CD14-positive monocyte (primary cell): ENCODE measurements at regions not wholly inside any gene's neighbourhood (a gene's known extent, or its start where the extent isn't known, plus 50 kb on each side); places are given as distances from the start of the nearest gene placed in this dataset.

Experiments
- DNase-seq, 3 donors: peaks; one replicate each; pipeline ENCODE4 v3.0.0-alpha.2; 2011 to 2022
- H2AFZ ChIP-seq: 2 replicates; pipeline ENCODE4 v1.6.0; 2012; ENCODE audit warnings: mild to moderate bottlenecking, low read depth, low read length, inconsistent platforms; ENCODE audit not compliant: insufficient read depth, poor library complexity, severe bottlenecking
- H3K27ac ChIP-seq, 2 donors: 1 replicate in 1 of 2; 2 replicates in 1 of 2; pipeline ENCODE4 v1.5.1; 2012 to 2013; ENCODE audit warnings: low read length in 2 of 2, control low read depth in 1 of 2, inconsistent platforms in 1 of 2, low read depth in 1 of 2, mild to moderate bottlenecking in 1 of 2
- H3K27me3 ChIP-seq, 2 donors: one replicate each; pipeline versions ENCODE4 v1.6.0 to v1.6.1; 2011 to 2013; ENCODE audit warnings: low read length in 2 of 2; ENCODE audit not compliant: control insufficient read depth in 2 of 2, insufficient read depth in 2 of 2
- H3K36me3 ChIP-seq, 2 donors: replicated peaks in 1 of 2; 1 replicate in 1 of 2; 2 replicates in 1 of 2; pipeline versions ENCODE4 v1.5.1 to v1.6.1; 2012 to 2013; ENCODE audit warnings: low read length in 2 of 2, control low read depth in 1 of 2, inconsistent platforms in 1 of 2, mild to moderate bottlenecking in 1 of 2; ENCODE audit not compliant: insufficient read depth in 2 of 2, control insufficient read depth in 1 of 2
- H3K4me1 ChIP-seq, 2 donors: 1 replicate in 1 of 2; 2 replicates in 1 of 2; pipeline versions ENCODE4 v1.5.1 to v1.6.1; 2012 to 2013; ENCODE audit warnings: low read length in 2 of 2, control low read depth in 1 of 2, inconsistent platforms in 1 of 2, mild to moderate bottlenecking in 1 of 2, moderate library complexity in 1 of 2; ENCODE audit not compliant: insufficient read depth in 2 of 2, control insufficient read depth in 1 of 2
- H3K4me2 ChIP-seq: replicated peaks from 2 replicates; pipeline ENCODE3; 2012; ENCODE audit warnings: low read length, moderate library complexity, mild to moderate bottlenecking; ENCODE audit not compliant: poor library complexity, severe bottlenecking; ENCODE audit errors: extremely low read depth
- H3K4me3 ChIP-seq, 3 experiments: fragments of 200-600 bp in 1 of 3; sonication (generic) in 1 of 3; replicated peaks in 1 of 3; 1 replicate in 2 of 3; 2 replicates in 1 of 3; pipeline ENCODE4 v1.5.1; 2011 to 2013; ENCODE audit warnings: low read length in 3 of 3, mild to moderate bottlenecking in 3 of 3, control low read depth in 2 of 3, low read depth in 2 of 3, inconsistent platforms in 1 of 3, moderate library complexity in 1 of 3
- H3K79me2 ChIP-seq: 2 replicates; pipeline ENCODE4 v1.6.0; 2012; ENCODE audit warnings: mild to moderate bottlenecking, control low read depth, inconsistent platforms, low read length, moderate library complexity; ENCODE audit not compliant: insufficient read depth
- H3K9ac ChIP-seq: 2 replicates; pipeline ENCODE4 v1.6.0; 2017; ENCODE audit warnings: low read length, mild to moderate bottlenecking; ENCODE audit not compliant: insufficient read depth, poor library complexity, severe bottlenecking
- H3K9me3 ChIP-seq, 2 donors: replicated peaks in 1 of 2; 1 replicate in 1 of 2; 2 replicates in 1 of 2; pipeline versions ENCODE4 v1.5.1 to v1.6.1; 2012 to 2013; ENCODE audit warnings: low read length in 2 of 2, control low read depth in 1 of 2; ENCODE audit not compliant: control insufficient read depth in 1 of 2, insufficient read depth in 1 of 2
- H4K20me1 ChIP-seq: 2 replicates; pipeline ENCODE4 v1.6.0; 2012; ENCODE audit warnings: mild to moderate bottlenecking, low read length, control low read depth, moderate library complexity; ENCODE audit not compliant: insufficient read depth
- H3K27ac Mint-ChIP-seq, 7 donors: one replicate each; pipeline ENCODE4 v1.8.0; 2020; ENCODE audit warnings: mild to moderate bottlenecking in 7 of 7, mixed read lengths in 7 of 7, moderate library complexity in 6 of 7, inconsistent platforms in 2 of 7
- H3K27me3 Mint-ChIP-seq, 3 donors: one replicate each; pipeline ENCODE4 v1.8.0; 2021 to 2022; ENCODE audit warnings: low read depth in 3 of 3, mild to moderate bottlenecking in 3 of 3, mixed read lengths in 3 of 3, moderate library complexity in 3 of 3, inconsistent platforms in 1 of 3
- H3K36me3 Mint-ChIP-seq, 2 donors: one replicate each; pipeline ENCODE4 v1.8.0; 2020; ENCODE audit warnings: mixed read lengths in 2 of 2, inconsistent platforms in 1 of 2, mild to moderate bottlenecking in 1 of 2
- H3K4me1 Mint-ChIP-seq: one replicate; pipeline ENCODE4 v1.8.0; 2020; ENCODE audit warnings: mild to moderate bottlenecking, mixed read lengths
- H3K4me3 Mint-ChIP-seq, 2 donors: one replicate each; pipeline ENCODE4 v1.8.0; 2020; ENCODE audit warnings: mild to moderate bottlenecking in 2 of 2, mixed read lengths in 2 of 2, moderate library complexity in 1 of 2
- H3K9me3 Mint-ChIP-seq, 7 donors: one replicate each; pipeline ENCODE4 v1.8.0; 2020 to 2022; ENCODE audit warnings: mixed read lengths in 7 of 7, mild to moderate bottlenecking in 6 of 7, moderate library complexity in 6 of 7, inconsistent platforms in 2 of 7
- WGBS: methylation state at CpG from one replicate; pipeline ENCODE4 v1.1.5; 2013; ENCODE audit warnings: missing lambda C conversion rate; ENCODE audit not compliant: insufficient coverage; 5-methylcytosine and 5-hydroxymethylcytosine counted together
- intact Hi-C, 2 donors: fragments of 100-400 bp; cut with micrococcal nuclease; formaldehyde crosslinking; loops; one replicate each; pipeline versions ENCODE4 v1.15.0 to v1.15.1; 2023
- TF ChIP-seq, protein P1 (sequence below): fragments of 200-600 bp; IDR thresholded peaks from one replicate; pipeline ENCODE4 v1.8.0; 2022; ENCODE audit warnings: antibody characterized with exemption, mild to moderate bottlenecking

DNA sequence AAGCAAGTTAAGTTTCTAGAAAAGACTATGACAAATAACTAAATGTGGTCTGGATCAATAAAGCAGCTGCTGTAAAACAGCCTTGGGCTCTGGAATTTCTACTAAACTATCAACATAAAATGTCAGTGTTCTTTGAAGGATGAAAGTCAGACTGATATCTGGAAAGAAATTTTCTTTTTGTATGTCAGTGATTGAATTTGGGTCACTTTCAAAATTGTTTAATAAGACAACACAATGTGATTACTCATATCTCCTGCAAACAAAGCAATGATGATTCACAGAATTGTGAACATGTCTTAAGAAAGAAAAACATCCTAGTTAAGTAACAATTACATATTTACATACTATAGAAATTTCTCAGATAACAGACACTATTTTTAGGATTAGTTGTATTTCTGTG, 826.4 kb downstream of the PLA2G4A start:
- H3K27ac Mint-ChIP-seq = no peak overlapping the region
- Histone ChIP-seq H3K36me3 (no peaks in the 10 kb centered on the region), H3K9me3 (no peaks in the 10 kb centered on the region), H3K27me3 (no peaks in the 10 kb centered on the region), H4K20me1 (no peaks in the 10 kb centered on the region), H3K9ac (no peak overlapping the region), H3K4me2 (no peak overlapping the region), H3K4me3 (no peak overlapping the region), H3K79me2 (no peaks in the 10 kb centered on the region), H3K27ac (no peak overlapping the region), H3K4me1 (no peaks in the 10 kb centered on the region), H2AFZ (no peak overlapping the region)
- TF ChIP-seq, protein P1, sequence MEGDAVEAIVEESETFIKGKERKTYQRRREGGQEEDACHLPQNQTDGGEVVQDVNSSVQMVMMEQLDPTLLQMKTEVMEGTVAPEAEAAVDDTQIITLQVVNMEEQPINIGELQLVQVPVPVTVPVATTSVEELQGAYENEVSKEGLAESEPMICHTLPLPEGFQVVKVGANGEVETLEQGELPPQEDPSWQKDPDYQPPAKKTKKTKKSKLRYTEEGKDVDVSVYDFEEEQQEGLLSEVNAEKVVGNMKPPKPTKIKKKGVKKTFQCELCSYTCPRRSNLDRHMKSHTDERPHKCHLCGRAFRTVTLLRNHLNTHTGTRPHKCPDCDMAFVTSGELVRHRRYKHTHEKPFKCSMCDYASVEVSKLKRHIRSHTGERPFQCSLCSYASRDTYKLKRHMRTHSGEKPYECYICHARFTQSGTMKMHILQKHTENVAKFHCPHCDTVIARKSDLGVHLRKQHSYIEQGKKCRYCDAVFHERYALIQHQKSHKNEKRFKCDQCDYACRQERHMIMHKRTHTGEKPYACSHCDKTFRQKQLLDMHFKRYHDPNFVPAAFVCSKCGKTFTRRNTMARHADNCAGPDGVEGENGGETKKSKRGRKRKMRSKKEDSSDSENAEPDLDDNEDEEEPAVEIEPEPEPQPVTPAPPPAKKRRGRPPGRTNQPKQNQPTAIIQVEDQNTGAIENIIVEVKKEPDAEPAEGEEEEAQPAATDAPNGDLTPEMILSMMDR = no peak
- intact Hi-C loops = no loop called here
- no peaks in the 10 kb centered on the region for H3K4me1 Mint-ChIP-seq
- no peak overlapping the region for H3K4me3 Mint-ChIP-seq
- H3K9me3 Mint-ChIP-seq = peaks cover 0 to 5% (median 1%) of the 10 kb centered on the region in 7 donors
- no peak for DNase-seq
- peaks cover 0 to 2% (median 2%) of the 10 kb centered on the region in 3 donors for H3K27me3 Mint-ChIP-seq
- H3K36me3 Mint-ChIP-seq = no peaks in the 10 kb centered on the region

DNA sequence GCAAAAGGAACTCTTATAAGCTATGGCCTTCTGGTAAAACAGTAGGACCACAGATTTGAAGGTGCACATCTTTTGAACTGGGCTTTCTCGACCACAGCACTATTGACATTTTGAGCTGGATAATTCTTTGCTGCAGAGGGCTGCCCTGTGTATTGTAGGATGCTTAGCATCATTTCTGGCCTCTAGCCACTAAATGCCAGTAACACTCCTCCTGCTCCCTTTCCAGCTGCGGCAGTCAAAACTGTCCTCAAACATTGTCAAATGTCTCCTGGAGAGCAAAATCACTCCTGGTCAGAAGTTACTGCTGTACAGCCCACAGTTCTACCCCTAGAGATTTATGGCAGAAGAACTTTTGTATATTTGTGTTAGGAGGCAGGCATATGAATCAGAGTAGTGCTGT, 836.7 kb downstream of the PLA2G4A start:
- Histone ChIP-seq H3K36me3 (no peaks in the 10 kb centered on the region), H3K4me2 (no peak overlapping the region), H3K9me3 (no peaks in the 10 kb centered on the region), H3K4me1 (no peaks in the 10 kb centered on the region), H4K20me1 (no peaks in the 10 kb centered on the region), H3K4me3 (no peak overlapping the region), H3K27me3 (no peaks in the 10 kb centered on the region), H3K79me2 (no peaks in the 10 kb centered on the region), H2AFZ (no peak overlapping the region), H3K9ac (no peak overlapping the region), H3K27ac (no peak overlapping the region)
- intact Hi-C loops = no loop called here
- DNase-seq = no peak
- WGBS = no CpG with 5 or more reads among the region's 2 CpGs
- no peak overlapping the region for H3K4me3 Mint-ChIP-seq
- H3K4me1 Mint-ChIP-seq = no peaks in the 10 kb centered on the region
- no peaks in the 10 kb centered on the region for H3K36me3 Mint-ChIP-seq
- H3K27ac Mint-ChIP-seq = no peak overlapping the region
- peaks cover 0 to 7% (median 5%) of the 10 kb centered on the region in 7 donors for H3K9me3 Mint-ChIP-seq
- TF ChIP-seq, protein P1 = no peak
- peaks cover 0 to 2% (median 2%) of the 10 kb centered on the region in 3 donors for H3K27me3 Mint-ChIP-seq
